ENCODE measurements at regions not wholly inside any gene's neighbourhood (a gene's known extent, or its start where the extent isn't known, plus 50 kb on each side); places are given as distances from the start of the nearest gene placed in this dataset.
"Not testable (repeated sequence)": the region's sequence is repeated elsewhere in the genome, so short reads cannot be mapped to it uniquely, and the experiment has no call there.

GRCh38 chr22:17303441-17303839 is 65.8 kb upstream of the CECR2 start:
- H3K36me3 ChIP-seq (ENCODE audit: control insufficient read depth, insufficient read depth, low read length), result no peaks in the 10 kb centered on the region
- Mint-ChIP-seq H3K4me3 (no peak overlapping the region), H3K36me3 (no peaks in the 10 kb centered on the region), H3K9me3 (no peaks in the 10 kb centered on the region), H3K27ac (no peak overlapping the region), H3K4me1 (peaks cover 5 to 6% of the 10 kb centered on the region in 2 donors), H3K27me3 (ENCODE audit: low read depth in 2 of 2) (peaks cover 4 to 5% of the 10 kb centered on the region in 2 donors)
- TF ChIP-seq CTCF (IDR thresholded peaks at IDR 0.05), result no peak
- DNase-seq (no peak), ATAC-seq (no peak)
- intact Hi-C loops (cut with micrococcal nuclease), result no loop called here
- 96% methylated on average over 15 of the region's 15 CpGs for WGBS (ENCODE audit: insufficient coverage)
- H3K27me3 ChIP-seq (ENCODE audit: control insufficient read depth, insufficient read depth, low read length), result no peaks in the 10 kb centered on the region
- H3K4me1 ChIP-seq (ENCODE audit: control insufficient read depth, insufficient read depth, low read length), result peaks cover 15% of the 10 kb centered on the region
- no peak overlapping the region for H3K27ac ChIP-seq (ENCODE audit: low read length)
- no peak overlapping the region for H3K4me3 ChIP-seq (ENCODE audit: low read length)
- H3K9me3 ChIP-seq (ENCODE audit: control insufficient read depth, insufficient read depth, low read length), result no peaks in the 10 kb centered on the region

- ATAC-seq (no peak), DNase-seq (no peak)
- 100% methylated on average over 1 of the region's 1 CpG for WGBS (ENCODE audit: insufficient coverage)
- peaks cover 15% of the 10 kb centered on the region for H3K4me1 ChIP-seq (ENCODE audit: control insufficient read depth, insufficient read depth, low read length)
- no peak overlapping the region for H3K27ac Mint-ChIP-seq
- no peaks in the 10 kb centered on the region for H3K36me3 ChIP-seq (ENCODE audit: control insufficient read depth, insufficient read depth, low read length)
- no peak overlapping the region for H3K4me3 Mint-ChIP-seq
- H3K27me3 Mint-ChIP-seq (ENCODE audit: low read depth in 2 of 2), result peaks cover 9 to 11% of the 10 kb centered on the region in 2 donors
- H3K4me3 ChIP-seq (ENCODE audit: low read length), result no peak overlapping the region
- H3K9me3 Mint-ChIP-seq, result no peaks in the 10 kb centered on the region
- no peak for TF ChIP-seq CTCF (IDR thresholded peaks at IDR 0.05)
- H3K27ac ChIP-seq (ENCODE audit: low read length), result no peak overlapping the region
- intact Hi-C loops (cut with micrococcal nuclease), result no loop called here
- peaks cover 5 to 6% of the 10 kb centered on the region in 2 donors for H3K4me1 Mint-ChIP-seq
- no peaks in the 10 kb centered on the region for H3K36me3 Mint-ChIP-seq
- H3K9me3 ChIP-seq (ENCODE audit: control insufficient read depth, insufficient read depth, low read length), result no peaks in the 10 kb centered on the region
- no peaks in the 10 kb centered on the region for H3K27me3 ChIP-seq (ENCODE audit: control insufficient read depth, insufficient read depth, low read length)
Measured at GRCh38 chr22:17302616-17303015, 66.6 kb upstream of the CECR2 start.

- H3K9me3 ChIP-seq (ENCODE audit: control insufficient read depth, insufficient read depth, low read length), result no peaks in the 10 kb centered on the region
- no peaks in the 10 kb centered on the region for H3K27me3 ChIP-seq (ENCODE audit: control insufficient read depth, insufficient read depth, low read length)
- no peak for DNase-seq
- WGBS (ENCODE audit: insufficient coverage), result 97% methylated on average over 2 of the region's 2 CpGs
- intact Hi-C loops (cut with micrococcal nuclease), result no loop called here
- Mint-ChIP-seq H3K36me3 (no peaks in the 10 kb centered on the region), H3K4me3 (no peak overlapping the region), H3K4me1 (peaks cover 5 to 6% of the 10 kb centered on the region in 2 donors), H3K27me3 (ENCODE audit: low read depth in 2 of 2) (peaks cover 13 to 27% of the 10 kb centered on the region in 2 donors), H3K9me3 (no peaks in the 10 kb centered on the region), H3K27ac (no peak overlapping the region)
- no peak overlapping the region for H3K27ac ChIP-seq (ENCODE audit: low read length)
- no peak for TF ChIP-seq CTCF (IDR thresholded peaks at IDR 0.05)
- no peak overlapping the region for H3K4me3 ChIP-seq (ENCODE audit: low read length)
- H3K4me1 ChIP-seq (ENCODE audit: control insufficient read depth, insufficient read depth, low read length), result peaks cover 15% of the 10 kb centered on the region
- peak in 1 of 3 donors; percentile 10 for ATAC-seq
- H3K36me3 ChIP-seq (ENCODE audit: control insufficient read depth, insufficient read depth, low read length), result no peaks in the 10 kb centered on the region
Measured at GRCh38 chr22:17300926-17301325, 68.3 kb upstream of the CECR2 start.

DNA sequence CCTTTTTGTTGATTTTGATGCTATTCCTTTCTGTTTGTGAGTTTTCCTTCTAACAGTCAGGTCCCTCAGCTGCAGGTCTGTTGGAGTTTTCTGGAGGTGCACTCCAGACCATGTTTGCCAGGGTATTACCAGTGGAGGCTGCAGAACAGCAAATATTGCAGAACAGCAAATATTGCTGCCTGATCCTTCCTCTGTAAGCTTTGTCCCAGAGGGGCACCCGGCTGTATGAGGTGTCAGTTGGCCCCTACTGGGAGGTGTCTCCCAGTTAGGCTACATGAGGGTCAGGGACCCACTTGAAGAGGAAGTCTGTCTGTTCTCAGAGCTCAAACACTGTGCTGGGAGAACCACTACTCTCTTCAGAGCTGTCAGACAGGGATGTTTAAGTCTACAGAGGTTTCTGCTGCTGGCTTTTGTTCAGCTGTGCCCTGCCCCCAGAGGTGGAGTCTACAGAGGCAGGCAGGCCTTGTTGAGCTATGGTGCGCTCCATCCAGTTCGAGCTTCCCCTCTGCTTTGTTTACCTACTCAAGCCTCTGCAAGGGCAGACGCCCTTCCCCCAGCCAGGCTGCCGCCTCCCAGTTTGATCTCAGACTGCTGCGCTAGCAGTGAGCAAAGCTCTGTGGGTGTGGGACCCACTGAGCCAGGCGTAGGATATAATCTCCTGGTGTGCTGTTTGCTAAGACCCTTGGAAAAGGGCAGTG is 70.3 kb upstream of the CECR2 start:
- H3K27me3 ChIP-seq (ENCODE audit: control insufficient read depth, insufficient read depth, low read length); H3K9me3 ChIP-seq (ENCODE audit: control insufficient read depth, insufficient read depth, low read length); H3K36me3 Mint-ChIP-seq; intact Hi-C loops (cut with micrococcal nuclease); H3K4me1 Mint-ChIP-seq; ATAC-seq; H3K27ac ChIP-seq (ENCODE audit: low read length); H3K27ac Mint-ChIP-seq; H3K4me3 Mint-ChIP-seq; H3K4me1 ChIP-seq (ENCODE audit: control insufficient read depth, insufficient read depth, low read length); H3K4me3 ChIP-seq (ENCODE audit: low read length); H3K36me3 ChIP-seq (ENCODE audit: control insufficient read depth, insufficient read depth, low read length); H3K9me3 Mint-ChIP-seq: not testable (repeated sequence)
- H3K27me3 Mint-ChIP-seq (ENCODE audit: low read depth in 2 of 2), result peaks cover 28 to 46% of the 10 kb centered on the region in 2 donors
- 88% methylated on average over 7 of the region's 7 CpGs for WGBS (ENCODE audit: insufficient coverage)
- DNase-seq, result peak in 1 of 2 donors; percentile 55
